PC-3 (cell line): ENCODE measurements at regions not wholly inside any gene's neighbourhood (a gene's known extent, or its start where the extent isn't known, plus 50 kb on each side); places are given as distances from the start of the nearest gene placed in this dataset.

Experiments used
- CTCF ChIP-seq: fragments of 300-600 bp; sonication (generic); conservative IDR thresholded peaks from 2 replicates; pipeline ENCODE4 v1.5.1; 2017; ENCODE audit warnings: antibody characterized with exemption, low read depth, mild to moderate bottlenecking, low read length
- EZH2 ChIP-seq: fragments of 300-600 bp; sonication (generic); IDR thresholded peaks from one replicate; pipeline ENCODE4 v1.6.1; 2017; ENCODE audit warnings: antibody characterized with exemption, mild to moderate bottlenecking, low read length; ENCODE audit not compliant: unreplicated experiment
- EZH2phosphoT487 ChIP-seq: fragments of 300-600 bp; sonication (generic); IDR thresholded peaks from 2 replicates; pipeline ENCODE4 v1.6.1; 2018; ENCODE audit warnings: mild to moderate bottlenecking, antibody characterized with exemption, low read length, borderline replicate concordance

GRCh38 chr6:98516206-98516605 is 318.2 kb upstream of the POU3F2 start:
- TF ChIP-seq EZH2phosphoT487, result no peak
- TF ChIP-seq EZH2, result no peak
- TF ChIP-seq CTCF, result no peak
